ENCODE measurements at regions not wholly inside any gene's neighbourhood (a gene's known extent, or its start where the extent isn't known, plus 50 kb on each side); places are given as distances from the start of the nearest gene placed in this dataset.

GRCh38 chr20:60863548-60863947 is 388.5 kb upstream of the CDH4 start (continued):
- TF ChIP-seq MAX (IDR thresholded peaks at IDR 0.05) (no peak), TAF7 (optimal IDR thresholded peaks at IDR 0.05; ENCODE audit: borderline replicate concordance, low read depth, low read length) (no peak), SUZ12 (IDR thresholded peaks at IDR 0.05; ENCODE audit: low read length) (no peak), CHD1 (IDR thresholded peaks at IDR 0.05; ENCODE audit: low read depth, low read length) (no peak)

Data from H1 (cell line).